ENCODE measurements at regions not wholly inside any gene's neighbourhood (a gene's known extent, or its start where the extent isn't known, plus 50 kb on each side); places are given as distances from the start of the nearest gene placed in this dataset.
"Not testable (repeated sequence)": the region's sequence is repeated elsewhere in the genome, so short reads cannot be mapped to it uniquely, and the experiment has no call there.

GRCh38 chr5:71816307-71816706, 97.2 kb downstream of the CARTPT start:
- H3K27me3 ChIP-seq (ENCODE audit: control insufficient read depth, insufficient read depth, low read length) = no peaks in the 10 kb centered on the region
- DNase-seq (ENCODE audit: low read depth in 4 of 6, low spot score in 6 of 6) = no peak
- no peaks in the 10 kb centered on the region for H3K4me1 ChIP-seq (ENCODE audit: control insufficient read depth, insufficient read depth, low read length)
- H3K27ac ChIP-seq (ENCODE audit: low read depth, low read length) = no peak overlapping the region
- no peaks in the 10 kb centered on the region for H3K36me3 ChIP-seq (ENCODE audit: control insufficient read depth, insufficient read depth, low read length)
- H3K4me3 ChIP-seq (ENCODE audit: low read depth, low read length) = no peak overlapping the region
- H3K9me3 ChIP-seq (ENCODE audit: control insufficient read depth, insufficient read depth, low read length) = peaks cover 5% of the 10 kb centered on the region
- WGBS (ENCODE audit: insufficient coverage) = 81% methylated on average over 3 of the region's 4 CpGs

DNA sequence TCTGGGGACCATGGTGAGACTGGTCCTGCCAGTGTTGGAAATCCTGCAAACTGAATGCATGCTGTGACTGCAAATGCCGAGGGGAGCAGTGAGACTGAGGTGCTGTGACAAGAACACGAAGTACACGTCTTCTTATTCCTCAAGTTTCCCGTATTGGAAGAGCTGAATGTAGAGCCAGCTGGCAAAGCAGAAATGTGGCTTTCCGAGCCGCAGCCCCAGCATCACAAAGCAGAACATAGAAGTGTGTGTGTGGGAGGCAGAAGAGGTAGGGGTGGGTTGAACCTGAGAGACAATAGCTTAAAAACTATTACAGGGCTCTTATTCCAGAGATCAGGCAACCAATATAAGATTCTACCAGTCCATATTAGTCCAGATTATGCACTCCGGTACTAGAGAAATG, 98.8 kb downstream of the CARTPT start:
- no peak for DNase-seq (ENCODE audit: low read depth in 4 of 6, low spot score in 6 of 6)
- WGBS (ENCODE audit: insufficient coverage) = 83% methylated on average over 5 of the region's 7 CpGs
- Histone ChIP-seq H3K4me3 (ENCODE audit: low read depth, low read length) (no peak overlapping the region), H3K9me3 (ENCODE audit: control insufficient read depth, insufficient read depth, low read length) (peaks cover 5% of the 10 kb centered on the region), H3K4me1 (ENCODE audit: control insufficient read depth, insufficient read depth, low read length) (no peaks in the 10 kb centered on the region), H3K36me3 (ENCODE audit: control insufficient read depth, insufficient read depth, low read length) (no peaks in the 10 kb centered on the region), H3K27ac (ENCODE audit: low read depth, low read length) (no peak overlapping the region), H3K27me3 (ENCODE audit: control insufficient read depth, insufficient read depth, low read length) (no peaks in the 10 kb centered on the region)

- H3K27me3 ChIP-seq (ENCODE audit: control insufficient read depth, insufficient read depth, low read length) = no peaks in the 10 kb centered on the region
- DNase-seq (ENCODE audit: low read depth in 4 of 6, low spot score in 6 of 6) = no peak
- H3K4me3 ChIP-seq (ENCODE audit: low read depth, low read length) = no peak overlapping the region
- no CpG with 5 or more reads among the region's 1 CpG for WGBS (ENCODE audit: insufficient coverage)
- H3K27ac ChIP-seq (ENCODE audit: low read depth, low read length) = no peak overlapping the region
- no peaks in the 10 kb centered on the region for H3K4me1 ChIP-seq (ENCODE audit: control insufficient read depth, insufficient read depth, low read length)
- H3K9me3 ChIP-seq (ENCODE audit: control insufficient read depth, insufficient read depth, low read length) = peaks cover 7% of the 10 kb centered on the region
- no peaks in the 10 kb centered on the region for H3K36me3 ChIP-seq (ENCODE audit: control insufficient read depth, insufficient read depth, low read length)
Measured at GRCh38 chr5:71821029-71821428, 102.0 kb downstream of the CARTPT start.

- not testable (repeated sequence) for H3K36me3 ChIP-seq (ENCODE audit: control insufficient read depth, insufficient read depth, low read length); H3K4me3 ChIP-seq (ENCODE audit: low read depth, low read length); H3K4me1 ChIP-seq (ENCODE audit: control insufficient read depth, insufficient read depth, low read length); DNase-seq (ENCODE audit: low read depth in 4 of 6, low spot score in 6 of 6); H3K9me3 ChIP-seq (ENCODE audit: control insufficient read depth, insufficient read depth, low read length); H3K27me3 ChIP-seq (ENCODE audit: control insufficient read depth, insufficient read depth, low read length); H3K27ac ChIP-seq (ENCODE audit: low read depth, low read length)
Measured at GRCh38 chr5:71822065-71822464, 103.0 kb downstream of the CARTPT start.

DNA sequence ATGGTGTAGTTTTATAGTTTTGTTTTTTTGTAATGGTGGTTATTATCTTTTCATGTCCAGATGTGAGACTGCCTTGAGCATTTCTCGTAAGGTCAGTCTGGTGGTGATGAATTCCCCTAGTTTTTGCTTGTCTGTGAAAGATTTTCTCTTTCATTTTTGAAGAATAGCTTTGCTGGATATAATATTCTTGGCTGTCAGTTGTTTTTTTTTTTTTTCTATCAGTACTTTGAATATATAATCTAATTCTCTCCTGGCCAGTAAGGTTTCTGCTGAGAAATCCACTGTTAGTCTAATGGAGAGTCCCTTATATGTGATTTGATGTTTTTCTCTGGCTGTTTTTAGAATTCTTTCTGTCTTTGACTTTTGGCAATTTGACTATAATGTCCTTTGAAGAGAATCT, 106.9 kb downstream of the CARTPT start:
- Histone ChIP-seq H3K27ac (ENCODE audit: low read depth, low read length) (no peak overlapping the region), H3K4me3 (ENCODE audit: low read depth, low read length) (no peak overlapping the region), H3K9me3 (ENCODE audit: control insufficient read depth, insufficient read depth, low read length) (peaks cover 5% of the 10 kb centered on the region), H3K27me3 (ENCODE audit: control insufficient read depth, insufficient read depth, low read length) (no peaks in the 10 kb centered on the region), H3K4me1 (ENCODE audit: control insufficient read depth, insufficient read depth, low read length) (peaks cover 3% of the 10 kb centered on the region), H3K36me3 (ENCODE audit: control insufficient read depth, insufficient read depth, low read length) (no peaks in the 10 kb centered on the region)
- DNase-seq (ENCODE audit: low read depth in 4 of 6, low spot score in 6 of 6) = no peak
- no CpG with 5 or more reads among the region's 1 CpG for WGBS (ENCODE audit: insufficient coverage)

DNA sequence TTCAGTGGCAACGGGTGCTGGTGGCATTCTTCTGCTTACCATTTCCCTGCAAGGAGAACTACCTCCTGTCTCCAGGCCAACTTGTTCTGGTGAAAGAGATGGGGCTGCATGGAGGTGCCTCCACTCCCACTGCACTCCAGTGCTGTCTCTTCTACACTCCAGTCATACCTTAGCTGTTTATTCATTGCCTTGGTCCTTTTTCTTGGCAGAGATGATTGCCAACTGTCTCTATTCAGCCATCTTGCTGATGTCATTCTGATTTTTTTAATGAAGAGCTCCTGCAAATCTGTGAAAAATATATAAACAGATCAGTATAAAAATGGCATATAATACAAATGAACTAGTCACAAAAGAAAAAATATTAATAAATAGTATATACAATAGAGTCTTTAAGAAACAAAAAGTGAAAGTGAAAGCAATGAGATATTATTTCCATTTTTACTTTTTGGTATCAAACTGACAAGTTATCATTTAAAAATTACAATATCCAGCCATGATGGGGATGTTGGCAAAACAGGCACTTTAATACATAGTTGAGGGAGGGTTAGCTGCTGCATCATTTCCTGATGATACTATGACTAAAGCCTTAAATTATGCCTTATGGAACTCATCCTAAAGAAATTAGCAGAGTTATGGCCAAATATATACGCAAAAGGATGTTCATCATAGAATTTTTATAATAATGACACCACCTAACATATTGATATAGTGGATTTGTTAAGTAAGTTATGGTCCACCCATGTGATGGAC, 109.4 kb downstream of the CARTPT start:
- no CpG with 5 or more reads among the region's 2 CpGs for WGBS (ENCODE audit: insufficient coverage)
- no peak overlapping the region for H3K27ac ChIP-seq (ENCODE audit: low read depth, low read length)
- H3K27me3 ChIP-seq (ENCODE audit: control insufficient read depth, insufficient read depth, low read length) = no peaks in the 10 kb centered on the region
- H3K9me3 ChIP-seq (ENCODE audit: control insufficient read depth, insufficient read depth, low read length) = peaks cover 3% of the 10 kb centered on the region
- DNase-seq (ENCODE audit: low read depth in 4 of 6, low spot score in 6 of 6) = no peak
- H3K4me3 ChIP-seq (ENCODE audit: low read depth, low read length) = no peak overlapping the region
- no peaks in the 10 kb centered on the region for H3K36me3 ChIP-seq (ENCODE audit: control insufficient read depth, insufficient read depth, low read length)
- H3K4me1 ChIP-seq (ENCODE audit: control insufficient read depth, insufficient read depth, low read length) = peaks cover 3% of the 10 kb centered on the region

- Histone ChIP-seq H3K27me3 (ENCODE audit: control insufficient read depth, insufficient read depth, low read length) (no peaks in the 10 kb centered on the region), H3K4me1 (ENCODE audit: control insufficient read depth, insufficient read depth, low read length) (peaks cover 3% of the 10 kb centered on the region), H3K27ac (ENCODE audit: low read depth, low read length) (no peak overlapping the region), H3K4me3 (ENCODE audit: low read depth, low read length) (no peak overlapping the region), H3K9me3 (ENCODE audit: control insufficient read depth, insufficient read depth, low read length) (peaks cover 3% of the 10 kb centered on the region), H3K36me3 (ENCODE audit: control insufficient read depth, insufficient read depth, low read length) (no peaks in the 10 kb centered on the region)
- no CpG with 5 or more reads among the region's 5 CpGs for WGBS (ENCODE audit: insufficient coverage)
- no peak for DNase-seq (ENCODE audit: low read depth in 4 of 6, low spot score in 6 of 6)
Measured at GRCh38 chr5:71829206-71829605, 110.1 kb downstream of the CARTPT start.

DNA sequence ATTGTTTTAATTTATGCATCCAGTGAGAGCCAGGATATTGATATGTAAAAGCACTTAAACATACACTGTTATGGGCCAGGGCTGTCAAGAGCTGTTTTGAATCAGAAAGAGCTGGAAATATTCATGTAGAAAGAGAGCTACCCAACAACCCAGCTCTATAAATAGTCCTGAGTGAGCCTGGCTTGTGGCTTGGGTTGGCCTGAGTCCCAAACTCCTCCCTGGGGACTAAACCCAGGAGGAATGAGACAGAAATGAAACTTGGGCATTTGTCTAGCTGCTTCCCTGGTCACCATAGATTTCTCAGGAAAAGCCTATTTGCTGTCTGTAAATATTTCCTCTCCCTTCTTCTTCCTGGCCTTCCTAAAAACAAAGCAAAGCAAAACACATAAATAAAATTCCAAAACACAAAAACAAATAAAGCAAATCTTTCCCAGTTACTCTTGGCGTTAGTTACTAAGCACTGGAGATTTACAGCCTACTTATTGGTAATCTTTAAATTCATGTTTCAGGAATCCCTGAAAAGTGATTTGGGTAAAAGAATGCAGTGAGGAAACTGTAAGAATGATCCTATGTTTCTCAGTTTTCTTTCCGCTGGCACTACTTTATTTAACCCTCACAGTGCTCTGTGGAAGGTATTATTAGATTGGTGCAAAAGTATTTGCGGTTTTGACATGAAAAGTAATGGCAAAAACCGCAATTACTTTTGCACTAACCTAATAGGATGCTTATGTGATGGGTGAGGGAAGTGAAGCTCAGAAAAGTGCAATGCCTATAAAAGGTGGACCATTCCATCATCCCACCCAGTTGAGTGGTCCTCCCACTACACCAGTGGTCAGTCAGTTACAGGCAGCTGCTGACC, 111.8 kb downstream of the CARTPT start:
- Histone ChIP-seq H3K9me3 (ENCODE audit: control insufficient read depth, insufficient read depth, low read length) (peaks cover under 1% of the 10 kb centered on the region), H3K4me3 (ENCODE audit: low read depth, low read length) (no peak overlapping the region), H3K27ac (ENCODE audit: low read depth, low read length) (no peak overlapping the region), H3K27me3 (ENCODE audit: control insufficient read depth, insufficient read depth, low read length) (no peaks in the 10 kb centered on the region), H3K4me1 (ENCODE audit: control insufficient read depth, insufficient read depth, low read length) (peaks cover 3% of the 10 kb centered on the region), H3K36me3 (ENCODE audit: control insufficient read depth, insufficient read depth, low read length) (no peaks in the 10 kb centered on the region)
- peak in 4 of 6 donors; percentile 43 to 91 (median 57) for DNase-seq (ENCODE audit: low read depth in 4 of 6, low spot score in 6 of 6)
- no CpG with 5 or more reads among the region's 4 CpGs for WGBS (ENCODE audit: insufficient coverage)

DNA sequence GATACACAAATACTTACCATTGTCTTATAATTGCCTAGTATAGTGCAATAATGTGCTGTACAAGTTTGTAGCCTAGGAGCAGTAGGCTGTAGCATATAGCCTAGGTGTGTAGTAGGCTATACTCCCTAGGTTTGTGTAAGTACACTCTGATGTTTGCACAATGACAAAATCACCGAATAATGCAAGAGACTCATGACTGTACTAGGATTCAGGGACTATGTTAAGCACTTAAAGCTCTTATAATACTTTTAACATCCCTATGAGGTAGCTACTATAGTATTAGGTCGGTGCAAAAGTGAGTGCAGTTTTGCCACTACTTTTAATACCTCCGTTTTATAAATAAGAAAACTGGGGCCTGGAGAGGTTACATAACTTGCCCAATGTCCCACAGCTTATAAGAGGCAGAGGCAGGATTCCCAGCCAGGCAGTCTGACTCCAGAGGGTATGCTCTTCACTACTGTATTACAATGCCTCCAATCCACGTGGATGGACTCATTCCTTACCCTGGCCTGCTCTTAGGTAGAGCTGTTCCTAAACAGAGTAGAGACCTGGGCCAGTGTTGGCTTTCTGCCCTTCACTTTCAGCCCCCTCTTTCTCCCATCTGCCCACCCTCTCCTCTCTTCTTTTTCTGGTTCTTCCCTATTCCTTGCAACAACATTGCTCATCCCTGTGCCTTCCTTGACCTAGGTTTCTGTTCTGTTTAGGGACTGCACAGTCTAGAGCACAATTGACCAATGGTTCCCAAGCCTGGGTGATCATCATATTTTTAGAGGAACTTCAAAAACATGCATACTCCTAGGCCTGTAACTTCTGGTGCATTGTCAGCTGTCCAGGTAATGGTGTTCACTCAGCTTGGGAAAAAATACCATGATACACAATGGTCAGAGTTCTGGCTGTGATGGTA, 114.0 kb downstream of the CARTPT start:
- no peak for DNase-seq (ENCODE audit: low read depth in 4 of 6, low spot score in 6 of 6)
- no peak overlapping the region for H3K4me3 ChIP-seq (ENCODE audit: low read depth, low read length)
- WGBS (ENCODE audit: insufficient coverage) = 86% methylated on average over 2 of the region's 4 CpGs
- H3K36me3 ChIP-seq (ENCODE audit: control insufficient read depth, insufficient read depth, low read length) = no peaks in the 10 kb centered on the region
- H3K27me3 ChIP-seq (ENCODE audit: control insufficient read depth, insufficient read depth, low read length) = no peaks in the 10 kb centered on the region
- H3K4me1 ChIP-seq (ENCODE audit: control insufficient read depth, insufficient read depth, low read length) = peaks cover 3% of the 10 kb centered on the region
- H3K9me3 ChIP-seq (ENCODE audit: control insufficient read depth, insufficient read depth, low read length) = no peaks in the 10 kb centered on the region
- no peak overlapping the region for H3K27ac ChIP-seq (ENCODE audit: low read depth, low read length)

Measured in spinal cord (tissue), 9 donors.